HEK293 (cell line): ENCODE measurements at regions not wholly inside any gene's neighbourhood (a gene's known extent, or its start where the extent isn't known, plus 50 kb on each side); places are given as distances from the start of the nearest gene placed in this dataset.

ENCODE experiments used
- BCL11A ChIP-seq: fragments of 450-650 bp; formaldehyde crosslinking; IDR thresholded peaks from 2 replicates; pipeline ENCODE4 v1.5.1; 2016; ENCODE audit warnings: low read depth, missing biosample characterization, missing genetic modification characterization
- ZNF239 ChIP-seq: fragments of 450-650 bp; formaldehyde crosslinking; IDR thresholded peaks from 2 replicates; pipeline ENCODE4 v1.5.1; 2016; ENCODE audit warnings: missing biosample characterization, missing genetic modification characterization
- ZNF274 ChIP-seq, 2 experiments: fragments of 200-500 bp in 1 of 2; fragments of 450-650 bp in 1 of 2; sonication (Bioruptor generic) in 1 of 2; formaldehyde crosslinking in 1 of 2; IDR thresholded peaks; 2 replicates each; pipeline versions ENCODE4 v1.5.1 to v1.6.1; 2014 to 2016; ENCODE audit warnings: borderline replicate concordance in 1 of 2, inconsistent platforms in 1 of 2, low read length in 1 of 2, missing biosample characterization in 1 of 2, missing genetic modification characterization in 1 of 2
- ZNF747 ChIP-seq: fragments of 450-650 bp; formaldehyde crosslinking; IDR thresholded peaks from 2 replicates; pipeline ENCODE4 v1.5.1; 2016; ENCODE audit warnings: missing biosample characterization, missing genetic modification characterization
- TF ChIP-seq, protein P1 (sequence below): fragments of 450-650 bp; formaldehyde crosslinking; IDR thresholded peaks from 2 replicates; pipeline ENCODE4 v1.5.1; 2016; ENCODE audit warnings: missing biosample characterization, missing genetic modification characterization

DNA sequence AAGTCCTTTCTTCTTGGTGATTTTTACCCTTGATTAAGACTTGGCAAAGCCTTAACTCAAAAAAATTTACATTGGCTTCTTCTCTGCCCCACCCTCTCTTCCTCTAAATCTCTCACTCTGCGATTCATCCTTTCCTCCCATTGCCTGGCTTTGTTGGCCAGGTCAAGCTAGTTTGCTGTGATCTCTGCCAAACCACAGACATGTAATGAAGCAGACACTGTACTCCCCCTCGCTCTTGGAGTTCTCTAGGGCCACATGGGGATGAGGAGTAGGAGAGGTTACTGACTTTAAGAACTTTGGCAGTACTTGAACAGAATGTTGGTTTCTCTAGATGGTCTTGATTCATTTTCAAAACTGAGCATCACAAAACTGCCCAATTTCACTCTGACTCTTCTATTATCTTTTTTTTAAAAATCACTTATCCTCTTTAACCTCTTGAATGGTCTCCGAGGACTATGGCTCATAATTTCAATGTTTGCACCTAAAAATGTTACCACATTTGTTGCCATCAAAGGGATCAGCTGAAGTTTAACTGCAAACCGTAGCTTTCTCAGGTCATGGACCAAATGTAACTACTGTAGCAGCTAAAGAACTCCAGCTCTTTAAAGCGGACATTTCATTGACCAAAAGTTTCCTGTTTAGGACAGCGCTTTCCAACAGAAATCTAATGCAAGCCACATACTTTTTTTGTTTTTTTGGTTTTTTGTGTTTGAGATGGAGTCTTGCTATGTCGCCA is 62.7 kb upstream of the IPO9 start:
- TF ChIP-seq BCL11A (no peak), ZNF747 (tag by site-specific recombination) (no peak), ZNF274 (IDR thresholded peaks at IDR 0.05; ENCODE audit: low read length) (no peak), ZNF274 (tag by site-specific recombination; IDR thresholded peaks at IDR 0.05; ENCODE audit: borderline replicate concordance) (no peak), ZNF239 (tag by site-specific recombination) (no peak)
- TF ChIP-seq, protein P1, sequence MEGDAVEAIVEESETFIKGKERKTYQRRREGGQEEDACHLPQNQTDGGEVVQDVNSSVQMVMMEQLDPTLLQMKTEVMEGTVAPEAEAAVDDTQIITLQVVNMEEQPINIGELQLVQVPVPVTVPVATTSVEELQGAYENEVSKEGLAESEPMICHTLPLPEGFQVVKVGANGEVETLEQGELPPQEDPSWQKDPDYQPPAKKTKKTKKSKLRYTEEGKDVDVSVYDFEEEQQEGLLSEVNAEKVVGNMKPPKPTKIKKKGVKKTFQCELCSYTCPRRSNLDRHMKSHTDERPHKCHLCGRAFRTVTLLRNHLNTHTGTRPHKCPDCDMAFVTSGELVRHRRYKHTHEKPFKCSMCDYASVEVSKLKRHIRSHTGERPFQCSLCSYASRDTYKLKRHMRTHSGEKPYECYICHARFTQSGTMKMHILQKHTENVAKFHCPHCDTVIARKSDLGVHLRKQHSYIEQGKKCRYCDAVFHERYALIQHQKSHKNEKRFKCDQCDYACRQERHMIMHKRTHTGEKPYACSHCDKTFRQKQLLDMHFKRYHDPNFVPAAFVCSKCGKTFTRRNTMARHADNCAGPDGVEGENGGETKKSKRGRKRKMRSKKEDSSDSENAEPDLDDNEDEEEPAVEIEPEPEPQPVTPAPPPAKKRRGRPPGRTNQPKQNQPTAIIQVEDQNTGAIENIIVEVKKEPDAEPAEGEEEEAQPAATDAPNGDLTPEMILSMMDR (tag by site-specific recombination) = no peak
